DMS 273 treated with DMSO at 0.1 percent for 48 hours (cell line): ENCODE measurements at regions not wholly inside any gene's neighbourhood (a gene's known extent, or its start where the extent isn't known, plus 50 kb on each side); places are given as distances from the start of the nearest gene placed in this dataset.
"Not testable (repeated sequence)": the region's sequence is repeated elsewhere in the genome, so short reads cannot be mapped to it uniquely, and the experiment has no call there.

Source experiments
- DNase-seq: peaks from one replicate; lab custom pipeline; 2025; lab: John Stamatoyannopoulos, UW

- DNase-seq, result no peak
These were observed 704.0 kb upstream of the IGFBP3 start for GRCh38 chr7:46625032-46625431.

GRCh38 chr7:46622251-46622650 is 701.2 kb upstream of the IGFBP3 start:
- no peak for DNase-seq

- no peak for DNase-seq
These were observed 698.7 kb upstream of the IGFBP3 start for GRCh38 chr7:46619723-46620310.

GRCh38 chr7:46616636-46617035 is 695.6 kb upstream of the IGFBP3 start:
- DNase-seq, result no peak

DNA sequence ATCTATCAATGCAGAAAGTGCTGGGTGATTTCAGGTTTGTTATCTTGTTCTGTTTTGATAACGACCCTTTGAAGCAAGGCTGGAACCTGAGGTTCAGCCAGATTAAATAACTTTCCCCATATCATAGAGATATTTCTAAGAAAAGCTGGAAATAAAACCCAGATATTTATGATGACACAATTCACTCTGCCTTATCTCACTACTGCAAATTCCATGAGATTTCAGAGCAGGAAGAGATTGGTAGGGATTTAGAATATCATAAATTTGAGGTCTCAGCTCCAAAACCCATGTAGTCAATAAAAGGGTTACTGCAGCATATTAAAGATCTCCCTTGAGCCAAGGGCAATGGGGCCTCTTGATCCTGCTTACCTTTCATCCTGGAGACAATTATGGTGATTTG is 692.5 kb upstream of the IGFBP3 start:
- DNase-seq, result no peak

- DNase-seq, result no peak
These were observed 692.0 kb upstream of the IGFBP3 start for GRCh38 chr7:46613116-46613515.

DNA sequence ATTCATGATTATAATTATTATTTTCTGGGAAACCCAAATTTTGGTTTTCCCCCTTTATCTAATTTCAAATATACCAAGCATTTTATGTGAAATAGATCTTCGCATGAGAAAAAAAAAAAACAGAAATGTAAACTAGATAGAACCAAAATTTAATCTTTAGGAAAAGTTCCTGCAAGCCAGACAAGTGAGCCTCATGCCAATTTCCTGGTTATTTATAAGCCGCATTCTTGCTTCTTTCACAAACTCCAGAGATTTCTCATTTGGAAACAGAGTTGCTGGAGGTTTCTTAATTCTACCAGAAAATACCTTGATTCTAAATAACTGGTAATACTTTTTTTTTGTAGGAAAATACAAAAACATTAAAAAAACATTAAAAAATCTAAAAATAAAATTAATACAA is 690.4 kb upstream of the IGFBP3 start:
- DNase-seq, result no peak

DNA sequence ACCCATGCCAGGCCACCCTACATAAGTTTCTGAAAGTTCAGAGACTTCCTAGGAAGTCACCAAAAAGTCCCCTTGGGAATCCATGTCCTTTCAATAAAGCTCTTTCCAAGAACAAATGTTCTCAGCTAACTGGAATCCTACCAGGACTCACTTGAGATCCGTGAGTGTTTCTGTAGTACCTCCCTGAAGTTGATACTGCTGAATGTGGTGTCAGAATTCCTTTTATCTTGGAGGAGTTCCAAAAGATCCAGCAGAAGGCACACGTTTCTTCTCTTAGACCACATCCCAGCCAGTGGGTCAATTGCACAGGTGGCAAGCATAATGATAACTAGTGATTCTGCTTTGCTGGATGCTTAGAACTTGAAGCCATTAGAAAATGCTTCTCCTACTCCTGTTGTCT is 689.7 kb upstream of the IGFBP3 start:
- no peak for DNase-seq

DNA sequence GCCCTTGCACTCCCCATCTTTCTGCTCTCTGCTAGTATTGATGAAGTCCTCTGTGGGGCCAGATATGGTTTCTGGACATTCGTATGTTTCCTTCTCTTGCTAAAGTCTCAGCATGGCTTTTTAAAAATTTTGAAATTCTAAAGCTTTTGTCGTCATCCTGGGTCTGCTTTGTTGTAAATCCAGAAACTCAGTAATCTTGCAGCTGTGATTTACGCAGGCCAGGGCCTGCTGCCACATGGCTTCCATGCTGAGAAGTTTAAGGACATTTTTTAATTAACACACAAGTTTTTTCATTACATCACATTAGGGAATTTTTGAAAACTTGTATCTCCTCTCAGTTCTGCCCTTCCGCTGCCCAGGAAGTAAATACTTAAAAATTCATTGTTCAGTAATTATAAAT is 686.1 kb upstream of the IGFBP3 start:
- no peak for DNase-seq

GRCh38 chr7:46606761-46607160 is 685.7 kb upstream of the IGFBP3 start:
- no peak for DNase-seq

DNA sequence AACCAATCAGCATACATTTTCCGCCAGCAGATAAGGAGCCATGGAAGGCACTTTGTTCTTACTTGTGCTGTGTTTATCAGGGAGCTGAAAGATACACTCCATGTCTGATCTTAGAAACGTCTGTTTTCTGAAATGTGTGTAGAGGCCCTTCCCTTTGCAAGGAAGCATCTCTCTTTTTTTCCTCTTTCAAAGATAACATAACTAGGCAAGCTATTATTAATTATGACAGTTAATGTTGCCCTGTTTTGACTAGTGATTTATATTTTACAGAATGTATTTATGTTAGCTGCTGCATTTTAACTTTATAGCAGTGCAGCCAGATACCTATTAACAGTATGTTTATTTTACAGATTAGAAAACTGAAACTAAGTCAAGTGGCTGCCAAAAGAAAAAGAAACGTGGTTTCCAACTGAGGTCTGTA is 683.2 kb upstream of the IGFBP3 start:
- DNase-seq, result no peak

DNA sequence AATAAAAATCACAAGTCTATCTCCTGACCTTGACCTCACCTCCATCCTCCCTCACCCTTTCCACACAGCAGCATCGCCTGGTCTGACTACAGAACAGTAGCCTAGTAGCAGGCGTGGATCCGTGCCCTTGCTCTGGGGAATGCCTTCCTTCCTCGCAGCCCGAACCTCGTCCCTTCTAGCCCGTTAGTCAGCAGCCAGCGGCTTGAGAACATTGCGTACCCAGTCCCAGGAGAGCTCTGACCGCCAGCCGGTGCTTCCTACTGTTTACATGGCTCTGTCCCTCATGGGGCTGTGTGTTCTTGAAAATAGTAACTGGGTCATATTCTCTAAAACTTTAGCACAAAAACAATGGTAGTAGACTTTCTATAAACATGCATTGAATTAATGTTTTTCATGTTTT is 682.7 kb upstream of the IGFBP3 start:
- DNase-seq, result no peak

DNA sequence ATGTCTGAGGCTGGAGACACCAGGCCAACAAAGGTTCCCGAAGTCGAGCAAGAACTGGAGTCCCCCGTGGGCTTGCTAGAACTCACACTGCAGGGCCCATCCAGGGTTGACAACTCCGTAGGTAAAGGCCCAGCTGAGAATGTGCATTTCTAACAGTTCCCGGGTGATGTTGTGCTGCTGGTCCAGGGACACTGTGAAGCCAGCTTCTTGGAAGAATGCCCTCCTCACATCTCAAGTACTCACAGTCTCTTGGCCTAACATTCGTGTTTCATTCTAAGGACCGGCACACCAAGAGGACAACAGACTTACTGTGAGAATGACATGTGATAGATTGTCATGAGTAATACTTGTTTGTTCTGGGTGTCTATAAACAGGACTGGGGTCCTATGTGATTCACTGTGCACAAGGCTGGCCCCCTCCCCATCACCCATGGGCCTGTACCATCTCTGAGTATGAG is 682.3 kb upstream of the IGFBP3 start:
- no peak for DNase-seq

DNA sequence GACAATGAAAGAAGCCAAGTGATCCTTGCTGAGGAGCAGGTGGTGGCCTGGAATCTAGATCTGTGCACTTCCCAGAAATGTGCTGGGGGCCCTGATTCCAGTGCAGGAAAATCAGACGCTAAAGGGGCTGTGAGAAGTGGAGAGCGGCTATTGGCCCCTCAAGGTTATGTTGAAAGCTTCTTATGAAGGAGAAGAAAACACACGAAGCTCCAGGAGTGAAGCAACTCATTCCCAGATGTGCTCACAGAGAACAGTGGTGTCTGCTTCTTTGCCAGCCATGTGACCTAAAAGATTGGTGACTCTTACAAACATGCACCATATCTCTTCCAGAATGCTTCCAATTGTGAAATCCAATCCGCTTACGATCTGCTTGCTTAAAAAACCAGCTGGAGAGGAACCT is 679.3 kb upstream of the IGFBP3 start:
- no peak for DNase-seq

GRCh38 chr7:46594831-46595230 is 673.8 kb upstream of the IGFBP3 start:
- DNase-seq, result not testable (repeated sequence)

DNA sequence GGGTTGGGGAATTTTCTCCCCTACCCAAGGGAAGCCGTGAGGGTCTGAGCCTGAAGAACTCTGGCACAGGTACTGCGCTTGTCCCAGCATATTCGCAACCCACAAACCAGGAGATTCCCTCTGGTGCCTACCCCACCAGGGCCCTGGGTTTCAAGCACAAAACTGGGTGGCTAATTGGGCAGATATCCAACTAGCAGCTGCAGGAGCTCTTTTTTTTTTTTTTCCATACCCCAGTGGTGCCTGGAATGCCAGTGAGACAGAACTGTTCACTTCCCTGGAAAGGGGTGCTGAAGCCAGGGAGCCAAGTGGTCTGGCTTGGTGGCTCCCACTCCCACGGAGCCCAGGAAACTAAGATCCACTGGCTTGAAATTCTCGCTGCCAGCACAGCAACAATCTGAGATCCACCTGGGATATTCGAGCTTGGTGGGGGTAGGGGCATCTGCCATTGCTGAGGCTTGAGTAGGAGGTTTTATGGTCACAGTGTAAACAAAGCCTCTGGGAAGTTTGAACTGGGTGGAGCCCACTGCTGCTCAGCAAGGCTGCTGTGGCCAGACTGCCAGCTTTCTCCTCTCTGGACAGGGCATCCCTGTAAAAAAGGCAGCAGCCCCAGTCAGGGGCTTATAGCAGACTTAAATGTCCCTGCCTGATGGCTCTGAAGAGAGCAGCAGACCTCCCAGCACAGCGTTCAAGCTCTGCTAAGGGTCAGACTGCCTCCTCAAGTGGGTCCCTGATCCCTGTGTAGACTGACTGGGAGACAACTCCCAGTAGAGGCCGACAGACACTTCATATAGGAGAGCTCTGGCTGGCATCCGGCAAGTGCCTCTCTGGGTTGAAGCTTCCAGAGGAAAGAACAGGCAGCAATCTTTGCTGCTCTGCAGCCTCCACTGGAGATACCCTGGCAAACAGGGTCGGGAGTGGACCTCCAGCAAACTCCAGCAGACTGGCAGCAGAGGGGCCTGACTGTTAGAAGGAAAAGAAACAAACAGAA is 670.1 kb upstream of the IGFBP3 start:
- DNase-seq, result not testable (repeated sequence)

- no peak for DNase-seq
These were observed 668.2 kb upstream of the IGFBP3 start for GRCh38 chr7:46589286-46589685.

- DNase-seq, result no peak
These were observed 665.3 kb upstream of the IGFBP3 start for GRCh38 chr7:46586406-46586805.

- no peak for DNase-seq
These were observed 662.6 kb upstream of the IGFBP3 start for GRCh38 chr7:46583656-46584055.

- DNase-seq, result no peak
These were observed 660.2 kb upstream of the IGFBP3 start for GRCh38 chr7:46581268-46581667.

DNA sequence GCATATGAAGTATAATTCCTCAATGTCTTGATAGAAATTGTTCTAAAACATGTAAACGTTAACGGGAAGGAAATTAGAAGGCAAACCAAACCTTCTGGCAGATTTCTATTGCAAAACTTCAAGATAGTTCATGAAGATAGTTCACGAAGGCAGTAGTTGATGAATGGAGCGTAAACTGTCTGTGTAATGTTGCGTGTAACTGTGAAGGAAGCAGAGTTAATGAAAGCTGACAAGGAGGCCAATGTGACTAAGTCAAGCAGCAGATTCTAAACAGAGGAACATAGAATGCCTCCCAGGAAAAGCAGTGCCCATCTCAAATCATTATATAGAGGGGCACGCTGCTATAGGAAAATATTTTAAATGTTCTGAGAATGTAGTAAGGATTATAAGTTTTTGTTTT is 659.7 kb upstream of the IGFBP3 start:
- DNase-seq, result no peak

DNA sequence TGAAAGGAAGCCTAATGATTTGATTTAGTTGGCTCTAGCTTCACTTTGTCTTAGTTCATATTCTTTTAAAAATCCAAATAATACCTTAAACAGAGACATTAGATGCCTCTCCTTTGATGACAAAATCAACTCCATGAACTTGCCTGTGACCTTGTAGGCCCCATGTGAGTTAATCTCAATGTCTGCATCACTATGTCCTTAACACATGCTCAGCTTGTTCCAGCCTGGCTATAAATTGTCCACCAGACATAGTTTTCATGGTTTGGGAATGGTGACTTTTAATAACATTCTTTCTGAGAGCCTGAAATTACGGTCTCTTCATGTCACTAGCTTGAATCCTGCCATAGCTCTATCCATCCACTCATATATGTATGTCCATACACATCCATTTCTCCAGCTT is 656.3 kb upstream of the IGFBP3 start:
- DNase-seq, result no peak

DNA sequence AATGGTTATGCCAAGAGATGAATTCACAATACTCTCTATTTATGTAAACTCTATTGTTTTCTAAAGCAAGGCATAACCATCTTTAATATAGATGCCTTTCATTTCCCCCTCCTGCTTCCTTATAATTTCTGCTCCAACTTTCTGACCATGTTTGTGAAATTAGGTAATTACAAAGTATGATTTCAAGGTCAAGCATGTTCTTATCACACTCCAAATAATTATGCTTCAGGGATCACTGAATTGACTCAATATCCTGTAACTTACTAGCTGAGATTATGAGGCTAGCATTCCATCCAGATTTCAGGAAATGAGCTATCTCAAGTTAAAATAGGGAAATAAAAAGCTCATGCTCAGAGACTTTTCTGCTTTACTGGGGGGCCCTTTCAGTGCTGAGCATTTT is 655.9 kb upstream of the IGFBP3 start:
- no peak for DNase-seq
